ENCODE measurements at regions not wholly inside any gene's neighbourhood (a gene's known extent, or its start where the extent isn't known, plus 50 kb on each side); places are given as distances from the start of the nearest gene placed in this dataset.
A peak's percentile ranks its signal among the peaks of the same experiment; 100 is the strongest.
"Not testable (repeated sequence)": the region's sequence is repeated elsewhere in the genome, so short reads cannot be mapped to it uniquely, and the experiment has no call there.

- DNase-seq, result no peak
Measured at GRCh38 chr9:75197561-75197960, 109.2 kb downstream of the OSTF1 start.

DNA sequence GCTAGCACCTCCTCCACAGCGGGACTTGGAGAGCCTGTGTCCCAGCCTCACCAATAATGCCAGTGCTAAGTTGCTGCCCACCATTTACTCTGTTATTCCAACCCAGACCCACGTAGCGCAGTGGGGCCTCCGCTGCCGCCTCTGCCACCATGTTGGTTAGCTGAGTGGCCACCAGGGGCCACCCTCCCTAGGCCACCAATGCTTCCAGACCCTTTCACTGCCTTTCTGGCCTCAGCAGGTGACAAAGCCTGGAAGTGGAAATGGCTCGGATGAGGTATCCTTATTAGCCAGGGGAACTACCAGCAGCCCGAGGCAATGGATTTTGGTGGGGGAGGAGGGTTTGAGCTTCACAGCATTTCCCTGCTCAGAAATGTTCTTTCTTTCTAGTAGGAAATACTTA lies 110.1 kb downstream of the OSTF1 start:
- no peak for DNase-seq

DNA sequence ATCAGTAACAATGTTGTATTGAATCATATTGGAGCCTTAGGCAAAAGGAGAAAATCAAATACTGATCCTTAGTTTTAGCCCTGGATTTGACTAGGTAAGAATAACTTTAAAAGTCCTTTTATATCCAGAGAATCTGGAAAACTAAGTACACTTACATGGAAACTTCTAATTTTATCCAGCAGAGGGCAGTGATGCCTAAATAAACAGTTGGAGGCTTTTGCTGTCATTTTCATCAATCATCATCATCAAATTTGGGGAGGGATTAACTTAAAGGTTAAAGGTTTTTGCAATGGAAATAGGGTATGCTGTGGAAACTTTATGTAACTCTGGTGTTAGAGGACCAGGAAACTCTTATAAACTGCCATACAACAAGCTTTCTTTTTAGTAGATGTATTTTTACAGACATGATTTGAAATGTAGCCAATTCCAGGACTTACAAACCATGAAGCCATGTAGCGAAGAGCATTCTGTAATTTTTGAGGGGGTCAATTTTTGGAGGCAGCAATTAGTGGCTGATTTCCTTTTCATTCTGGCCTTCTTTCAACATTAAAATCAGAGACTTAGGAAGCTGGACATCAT lies 112.7 kb downstream of the OSTF1 start:
- peak; percentile 28 for DNase-seq

DNA sequence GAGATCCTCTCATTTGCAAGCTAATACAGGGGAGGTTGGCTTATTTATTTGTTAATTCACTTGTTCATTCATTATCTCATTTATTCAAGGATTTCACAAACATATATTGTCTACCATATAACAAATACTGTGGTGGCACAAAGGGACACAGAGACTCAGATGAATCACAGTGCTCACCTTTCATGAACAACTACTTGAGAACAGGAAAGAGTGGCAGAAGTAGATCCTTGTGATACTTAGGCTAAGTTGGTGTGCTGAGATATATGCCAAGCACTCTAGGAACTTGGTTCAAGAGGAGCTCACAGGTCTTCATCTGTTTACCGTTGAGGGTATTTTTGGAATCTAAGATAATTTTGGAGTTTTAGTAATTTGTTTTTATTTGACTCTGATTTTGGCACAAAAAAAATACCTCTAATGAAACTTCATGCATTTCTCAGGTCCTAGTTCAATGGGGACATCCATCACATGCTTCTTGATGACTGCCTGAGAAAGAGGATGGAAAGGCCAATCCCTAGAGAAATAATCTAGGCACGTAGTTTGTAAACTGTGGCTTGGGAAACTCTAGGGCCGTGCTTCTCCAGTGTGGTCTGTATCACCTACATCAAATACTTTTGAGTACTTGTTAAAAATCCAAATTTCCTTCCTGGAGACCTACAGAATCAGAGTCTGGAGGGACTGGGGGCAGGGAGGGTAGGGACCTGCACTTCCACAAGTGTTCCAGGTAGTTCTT lies 113.3 kb downstream of the OSTF1 start:
- DNase-seq, result no peak

GRCh38 chr9:75207997-75208396 lies 119.7 kb downstream of the OSTF1 start:
- not testable (repeated sequence) for DNase-seq

- no peak for DNase-seq
Measured at GRCh38 chr9:75210215-75210614, 121.9 kb downstream of the OSTF1 start.

DNA sequence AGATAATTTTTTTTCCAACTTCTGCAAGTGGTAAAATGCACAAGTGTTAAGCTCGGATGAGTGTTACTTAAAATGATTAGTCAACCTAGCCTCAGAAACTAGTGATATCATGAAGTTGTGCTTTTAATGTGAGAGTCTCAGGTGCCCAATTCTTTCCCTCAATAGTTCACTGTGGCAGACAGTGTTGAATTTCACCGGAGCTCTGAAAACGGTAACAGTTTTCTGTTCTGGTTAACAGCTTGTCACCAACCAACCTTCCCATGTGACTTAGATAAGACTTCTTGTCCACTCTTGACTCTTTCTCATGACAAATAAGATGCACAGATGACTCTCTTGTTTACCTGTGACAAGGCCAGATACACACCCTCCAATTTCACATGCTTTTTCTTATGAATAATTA lies 125.5 kb downstream of the OSTF1 start:
- no peak for DNase-seq

DNA sequence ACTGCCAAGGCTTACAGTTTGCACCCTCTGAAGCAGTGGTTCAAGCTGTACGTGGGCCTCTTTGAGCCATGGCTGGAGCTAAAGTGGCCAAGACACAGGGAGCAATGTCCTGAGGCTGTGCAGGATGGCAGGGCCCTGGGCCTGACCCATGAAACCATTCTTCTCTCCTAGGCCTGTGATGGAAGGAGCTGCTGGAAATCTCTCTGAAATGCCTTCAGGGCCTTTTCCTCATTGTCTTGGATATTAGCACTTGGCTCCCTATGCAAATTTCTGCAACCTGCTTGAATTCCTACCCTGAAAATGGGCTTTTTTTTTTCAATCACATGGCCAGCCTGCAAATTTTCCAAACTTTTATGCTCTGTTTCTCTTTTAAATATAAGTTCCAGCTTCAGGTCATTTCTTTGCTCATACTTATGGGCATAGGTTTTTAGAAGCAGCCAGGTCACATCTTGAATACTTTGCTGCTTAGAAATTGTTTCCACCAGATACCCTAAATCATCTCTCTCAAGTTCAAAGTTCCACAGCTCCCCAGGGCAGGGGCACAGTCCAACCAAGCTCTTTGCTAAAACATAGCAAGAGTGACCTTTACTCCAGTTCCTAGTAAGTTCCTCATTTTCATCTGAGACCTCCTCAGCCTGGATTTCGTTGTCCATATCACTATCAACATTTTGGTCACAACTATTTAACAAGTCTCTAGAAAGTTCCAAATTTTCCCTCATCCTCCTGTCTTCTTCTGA lies 138.3 kb downstream of the OSTF1 start:
- DNase-seq, result no peak

GRCh38 chr9:75228893-75229292 lies 140.6 kb downstream of the OSTF1 start:
- no peak for DNase-seq

DNA sequence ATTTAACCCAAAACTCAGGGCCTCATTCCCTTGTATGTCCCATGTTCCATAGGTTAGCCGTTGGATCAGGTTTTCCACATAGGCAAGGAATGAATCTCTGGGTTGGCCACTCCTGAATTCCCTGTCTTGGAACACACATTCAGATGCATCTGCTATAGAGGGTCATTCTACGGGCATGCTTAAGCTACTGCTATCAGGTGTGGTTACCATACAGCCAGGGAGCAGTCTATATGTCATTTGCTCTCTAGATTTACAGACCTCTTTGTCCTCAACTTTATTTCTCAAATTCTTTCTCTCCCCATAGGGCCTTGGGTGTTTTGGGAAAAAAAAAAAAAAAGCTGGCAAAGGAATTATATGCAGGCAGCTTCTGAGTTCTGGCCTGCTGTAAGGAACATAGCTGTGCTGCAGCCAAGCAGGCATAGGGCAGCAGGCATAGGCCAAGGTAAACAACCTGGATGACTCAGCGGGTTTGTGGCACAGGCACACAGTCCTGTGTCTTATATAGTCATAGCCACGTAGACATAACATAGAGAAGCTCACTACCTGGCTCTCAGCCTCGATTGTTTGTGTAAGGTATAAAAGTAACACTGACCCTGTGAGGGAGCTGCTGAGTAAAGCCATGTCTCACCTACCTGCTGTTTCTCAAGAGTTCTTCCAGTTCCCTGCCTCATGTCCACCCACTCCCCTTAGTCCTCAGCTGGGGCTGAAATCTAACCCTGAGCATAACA lies 141.5 kb downstream of the OSTF1 start:
- no peak for DNase-seq

- DNase-seq, result no peak
Measured at GRCh38 chr9:75230469-75230868, 142.2 kb downstream of the OSTF1 start.

DNA sequence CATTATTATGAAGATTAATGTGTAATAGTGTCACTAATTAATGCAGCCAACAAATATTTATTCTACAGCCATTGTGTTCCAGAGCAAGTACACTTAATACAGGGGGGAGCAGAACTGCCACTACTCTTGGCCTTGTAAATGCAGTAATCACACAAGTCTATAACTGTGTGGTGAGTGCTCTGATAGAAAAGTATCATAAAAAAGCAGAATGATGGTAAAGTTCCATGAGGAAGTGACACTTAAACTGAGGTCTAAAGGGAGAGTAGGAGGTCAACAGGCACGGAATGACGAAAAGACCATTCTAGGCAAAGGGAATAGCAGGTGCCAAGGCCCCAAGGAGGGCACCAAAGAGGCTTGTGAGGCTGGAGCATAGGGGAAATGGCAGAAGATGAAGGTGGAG lies 142.9 kb downstream of the OSTF1 start:
- no peak for DNase-seq

GRCh38 chr9:75233011-75233410 lies 144.7 kb downstream of the OSTF1 start:
- no peak for DNase-seq

DNA sequence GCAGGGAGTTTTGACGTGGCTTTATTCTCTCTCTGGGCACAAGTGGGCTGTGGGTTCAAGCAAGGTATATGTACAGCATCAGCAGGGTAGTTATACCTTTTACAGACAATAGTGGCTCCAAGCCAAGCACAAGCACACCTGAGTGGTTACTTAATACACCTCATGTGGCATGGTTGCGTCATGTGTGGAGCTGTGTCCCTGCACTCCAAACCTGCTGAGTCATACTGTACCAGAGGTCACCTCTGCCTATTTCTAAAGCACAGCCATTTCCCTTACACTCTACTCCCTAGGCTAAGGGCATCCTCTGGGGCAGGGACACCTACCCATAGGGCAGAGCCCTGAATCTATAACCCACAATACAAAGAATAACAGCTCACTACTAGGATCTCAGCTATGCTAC lies 147.3 kb downstream of the OSTF1 start:
- DNase-seq, result no peak

DNA sequence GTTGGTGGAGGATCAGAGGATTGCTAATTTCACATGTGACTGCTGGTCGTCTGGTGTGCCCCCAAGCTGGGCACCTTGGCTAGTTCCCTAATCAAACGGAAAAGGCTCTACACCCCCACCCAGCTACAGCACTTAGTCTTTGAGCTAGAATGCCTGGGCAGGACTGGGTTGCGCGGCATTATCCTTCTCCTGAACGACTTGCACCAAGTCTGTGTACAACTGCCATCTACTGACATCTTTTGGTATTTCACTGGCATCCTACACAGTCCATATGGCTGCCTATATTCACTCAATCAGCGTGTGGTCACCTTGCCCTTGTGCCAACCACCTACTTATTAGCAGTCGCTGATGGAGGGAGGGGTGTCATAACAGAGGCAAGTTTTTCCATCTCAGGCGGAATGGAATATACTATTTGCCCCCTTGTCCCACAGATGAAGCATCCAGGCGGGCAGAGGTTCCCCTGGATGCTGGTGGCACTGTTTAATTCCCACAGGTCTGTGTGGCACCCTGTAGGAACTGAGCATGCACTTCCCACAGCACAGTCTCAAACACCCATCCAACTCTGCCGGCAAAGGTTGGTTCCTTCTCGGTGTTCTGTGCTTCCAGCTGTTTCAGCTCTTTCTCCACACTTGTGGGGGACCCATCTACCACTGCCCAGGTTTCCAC lies 150.1 kb downstream of the OSTF1 start:
- DNase-seq, result peak; percentile 8

GRCh38 chr9:75239176-75239575 lies 150.9 kb downstream of the OSTF1 start:
- no peak for DNase-seq

DNA sequence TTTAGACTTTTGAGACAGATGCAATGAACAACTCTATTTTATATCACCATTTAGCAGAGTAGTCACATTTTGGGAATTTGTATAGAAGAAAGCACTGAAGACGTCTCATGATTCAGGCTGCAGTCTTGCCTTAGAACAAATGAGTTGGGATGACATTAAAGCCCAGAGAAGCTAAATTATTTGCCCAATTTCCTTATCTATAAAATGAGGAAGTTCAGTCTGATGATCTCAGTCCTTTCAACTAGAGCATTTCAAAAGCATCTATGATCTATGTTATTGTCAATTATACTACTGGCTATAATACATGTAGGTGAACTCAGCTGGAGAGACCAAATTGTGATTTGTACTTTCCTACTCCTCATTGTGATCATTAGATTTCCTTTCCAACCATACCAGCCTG lies 154.1 kb downstream of the OSTF1 start:
- no peak for DNase-seq

DNA sequence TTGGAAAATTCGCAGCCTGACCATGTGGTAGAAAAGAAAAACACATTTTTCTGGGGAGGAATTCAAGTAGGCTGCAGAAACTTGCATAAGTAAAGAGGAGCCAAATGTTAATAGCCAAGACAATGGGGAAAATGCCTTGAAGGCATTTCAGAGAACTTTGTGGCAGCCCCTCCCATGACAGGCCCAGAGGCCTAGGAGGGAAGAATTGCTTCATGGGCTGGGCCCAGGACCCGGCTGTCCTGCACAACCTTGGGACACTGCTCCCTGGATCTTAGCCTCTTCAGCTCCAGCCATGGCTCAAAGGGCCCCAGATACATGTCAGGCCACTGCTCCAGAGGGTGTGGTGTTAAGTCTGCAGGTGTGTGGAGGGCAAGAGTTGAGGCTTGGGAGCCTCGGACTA lies 158.6 kb downstream of the OSTF1 start:
- DNase-seq, result no peak

DNA sequence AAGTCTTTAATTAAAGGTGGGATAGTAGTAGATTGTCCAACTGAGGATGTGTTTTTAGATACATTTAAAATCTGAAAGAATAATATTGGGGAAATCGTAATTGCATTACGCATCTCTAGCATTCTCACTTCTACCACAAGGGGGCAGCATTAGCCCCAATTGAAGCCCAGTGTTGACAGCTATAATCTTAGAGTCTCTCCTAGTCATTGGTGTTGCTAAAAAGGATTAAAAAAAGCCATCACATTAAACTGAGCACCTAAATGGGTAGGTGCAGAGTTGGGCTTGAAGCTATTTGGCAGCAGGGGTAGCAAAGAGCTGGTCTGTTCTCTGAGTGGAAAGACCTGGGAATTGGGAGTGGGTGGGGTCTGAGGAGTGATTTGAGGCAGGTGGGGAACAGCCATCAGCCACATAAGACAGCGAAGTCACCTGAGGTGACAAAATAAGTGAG lies 177.2 kb downstream of the OSTF1 start:
- DNase-seq, result peak; percentile 59

DNA sequence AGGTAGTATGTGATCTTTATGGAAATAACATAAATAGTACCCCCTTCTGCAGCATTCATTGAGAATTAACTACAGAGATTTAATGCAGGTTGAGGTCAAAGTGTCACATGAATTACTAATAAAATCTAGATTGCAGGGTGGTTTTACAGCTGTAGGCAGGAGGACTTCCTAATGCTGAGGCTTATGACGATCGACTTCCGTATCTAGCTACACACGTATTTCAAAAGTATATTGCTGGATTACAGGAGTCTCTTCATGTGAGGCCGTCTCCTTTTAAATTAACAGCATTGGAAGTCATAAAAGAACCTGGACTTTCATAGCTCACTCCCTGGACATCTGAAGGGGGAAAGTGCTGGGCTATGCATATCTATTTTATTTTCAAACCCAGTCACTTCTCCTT lies 180.9 kb downstream of the OSTF1 start:
- no peak for DNase-seq

GRCh38 chr9:75273055-75273454 lies 184.7 kb downstream of the OSTF1 start:
- not testable (repeated sequence) for DNase-seq

DNA sequence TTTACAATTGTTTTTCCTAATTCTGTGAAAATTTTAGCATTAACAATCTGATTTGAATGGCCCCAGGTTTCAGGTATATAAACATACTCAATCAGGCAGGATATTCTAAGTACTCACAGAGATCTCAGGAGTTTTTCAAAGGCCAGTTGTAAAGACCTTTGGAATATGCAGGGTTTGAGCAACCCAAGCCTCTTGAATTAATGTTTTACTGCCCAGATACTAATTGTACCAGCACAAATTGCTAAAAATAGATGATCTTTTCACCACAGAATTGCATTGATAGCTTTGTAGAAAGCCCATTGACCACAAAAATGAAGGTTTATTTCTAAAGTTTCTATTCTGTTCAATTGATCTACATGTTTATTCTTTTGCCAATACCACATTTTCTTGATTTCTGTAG lies 186.5 kb downstream of the OSTF1 start:
- DNase-seq, result no peak

GRCh38 chr9:75282047-75282446 lies 193.7 kb downstream of the OSTF1 start:
- DNase-seq, result no peak

All from retina (tissue), 1 donor.